CD14-positive monocyte (primary cell): ENCODE measurements at regions not wholly inside any gene's neighbourhood (a gene's known extent, or its start where the extent isn't known, plus 50 kb on each side); places are given as distances from the start of the nearest gene placed in this dataset.

Source experiments
- DNase-seq, 3 donors: peaks; one replicate each; pipeline ENCODE4 v3.0.0-alpha.2; 2011 to 2022
- H2AFZ ChIP-seq: 2 replicates; pipeline ENCODE4 v1.6.0; 2012; ENCODE audit warnings: mild to moderate bottlenecking, low read depth, low read length, inconsistent platforms; ENCODE audit not compliant: insufficient read depth, poor library complexity, severe bottlenecking
- H3K27ac ChIP-seq, 2 donors: 1 replicate in 1 of 2; 2 replicates in 1 of 2; pipeline ENCODE4 v1.5.1; 2012 to 2013; ENCODE audit warnings: low read length in 2 of 2, control low read depth in 1 of 2, inconsistent platforms in 1 of 2, low read depth in 1 of 2, mild to moderate bottlenecking in 1 of 2
- H3K27me3 ChIP-seq, 2 donors: one replicate each; pipeline versions ENCODE4 v1.6.0 to v1.6.1; 2011 to 2013; ENCODE audit warnings: low read length in 2 of 2; ENCODE audit not compliant: control insufficient read depth in 2 of 2, insufficient read depth in 2 of 2
- H3K36me3 ChIP-seq, 2 donors: replicated peaks in 1 of 2; 1 replicate in 1 of 2; 2 replicates in 1 of 2; pipeline versions ENCODE4 v1.5.1 to v1.6.1; 2012 to 2013; ENCODE audit warnings: low read length in 2 of 2, control low read depth in 1 of 2, inconsistent platforms in 1 of 2, mild to moderate bottlenecking in 1 of 2; ENCODE audit not compliant: insufficient read depth in 2 of 2, control insufficient read depth in 1 of 2
- H3K4me1 ChIP-seq, 2 donors: 1 replicate in 1 of 2; 2 replicates in 1 of 2; pipeline versions ENCODE4 v1.5.1 to v1.6.1; 2012 to 2013; ENCODE audit warnings: low read length in 2 of 2, control low read depth in 1 of 2, inconsistent platforms in 1 of 2, mild to moderate bottlenecking in 1 of 2, moderate library complexity in 1 of 2; ENCODE audit not compliant: insufficient read depth in 2 of 2, control insufficient read depth in 1 of 2
- H3K4me2 ChIP-seq: replicated peaks from 2 replicates; pipeline ENCODE3; 2012; ENCODE audit warnings: low read length, moderate library complexity, mild to moderate bottlenecking; ENCODE audit not compliant: poor library complexity, severe bottlenecking; ENCODE audit errors: extremely low read depth
- H3K4me3 ChIP-seq, 3 experiments: fragments of 200-600 bp in 1 of 3; sonication (generic) in 1 of 3; replicated peaks in 1 of 3; 1 replicate in 2 of 3; 2 replicates in 1 of 3; pipeline ENCODE4 v1.5.1; 2011 to 2013; ENCODE audit warnings: low read length in 3 of 3, mild to moderate bottlenecking in 3 of 3, control low read depth in 2 of 3, low read depth in 2 of 3, inconsistent platforms in 1 of 3, moderate library complexity in 1 of 3
- H3K79me2 ChIP-seq: 2 replicates; pipeline ENCODE4 v1.6.0; 2012; ENCODE audit warnings: mild to moderate bottlenecking, control low read depth, inconsistent platforms, low read length, moderate library complexity; ENCODE audit not compliant: insufficient read depth
- H3K9ac ChIP-seq: 2 replicates; pipeline ENCODE4 v1.6.0; 2017; ENCODE audit warnings: low read length, mild to moderate bottlenecking; ENCODE audit not compliant: insufficient read depth, poor library complexity, severe bottlenecking
- H3K9me3 ChIP-seq, 2 donors: replicated peaks in 1 of 2; 1 replicate in 1 of 2; 2 replicates in 1 of 2; pipeline versions ENCODE4 v1.5.1 to v1.6.1; 2012 to 2013; ENCODE audit warnings: low read length in 2 of 2, control low read depth in 1 of 2; ENCODE audit not compliant: control insufficient read depth in 1 of 2, insufficient read depth in 1 of 2
- H4K20me1 ChIP-seq: 2 replicates; pipeline ENCODE4 v1.6.0; 2012; ENCODE audit warnings: mild to moderate bottlenecking, low read length, control low read depth, moderate library complexity; ENCODE audit not compliant: insufficient read depth
- H3K27ac Mint-ChIP-seq, 7 donors: one replicate each; pipeline ENCODE4 v1.8.0; 2020; ENCODE audit warnings: mild to moderate bottlenecking in 7 of 7, mixed read lengths in 7 of 7, moderate library complexity in 6 of 7, inconsistent platforms in 2 of 7
- H3K27me3 Mint-ChIP-seq, 3 donors: one replicate each; pipeline ENCODE4 v1.8.0; 2021 to 2022; ENCODE audit warnings: low read depth in 3 of 3, mild to moderate bottlenecking in 3 of 3, mixed read lengths in 3 of 3, moderate library complexity in 3 of 3, inconsistent platforms in 1 of 3
- H3K36me3 Mint-ChIP-seq, 2 donors: one replicate each; pipeline ENCODE4 v1.8.0; 2020; ENCODE audit warnings: mixed read lengths in 2 of 2, inconsistent platforms in 1 of 2, mild to moderate bottlenecking in 1 of 2
- H3K4me1 Mint-ChIP-seq: one replicate; pipeline ENCODE4 v1.8.0; 2020; ENCODE audit warnings: mild to moderate bottlenecking, mixed read lengths
- H3K4me3 Mint-ChIP-seq, 2 donors: one replicate each; pipeline ENCODE4 v1.8.0; 2020; ENCODE audit warnings: mild to moderate bottlenecking in 2 of 2, mixed read lengths in 2 of 2, moderate library complexity in 1 of 2
- H3K9me3 Mint-ChIP-seq, 7 donors: one replicate each; pipeline ENCODE4 v1.8.0; 2020 to 2022; ENCODE audit warnings: mixed read lengths in 7 of 7, mild to moderate bottlenecking in 6 of 7, moderate library complexity in 6 of 7, inconsistent platforms in 2 of 7
- CTCF ChIP-seq: fragments of 200-600 bp; IDR thresholded peaks from one replicate; pipeline ENCODE4 v1.8.0; 2022; ENCODE audit warnings: antibody characterized with exemption, mild to moderate bottlenecking
- WGBS: methylation state at CpG from one replicate; pipeline ENCODE4 v1.1.5; 2013; ENCODE audit warnings: missing lambda C conversion rate; ENCODE audit not compliant: insufficient coverage; 5-methylcytosine and 5-hydroxymethylcytosine counted together
- intact Hi-C, 2 donors: fragments of 100-400 bp; cut with micrococcal nuclease; formaldehyde crosslinking; loops; one replicate each; pipeline versions ENCODE4 v1.15.0 to v1.15.1; 2023

DNA sequence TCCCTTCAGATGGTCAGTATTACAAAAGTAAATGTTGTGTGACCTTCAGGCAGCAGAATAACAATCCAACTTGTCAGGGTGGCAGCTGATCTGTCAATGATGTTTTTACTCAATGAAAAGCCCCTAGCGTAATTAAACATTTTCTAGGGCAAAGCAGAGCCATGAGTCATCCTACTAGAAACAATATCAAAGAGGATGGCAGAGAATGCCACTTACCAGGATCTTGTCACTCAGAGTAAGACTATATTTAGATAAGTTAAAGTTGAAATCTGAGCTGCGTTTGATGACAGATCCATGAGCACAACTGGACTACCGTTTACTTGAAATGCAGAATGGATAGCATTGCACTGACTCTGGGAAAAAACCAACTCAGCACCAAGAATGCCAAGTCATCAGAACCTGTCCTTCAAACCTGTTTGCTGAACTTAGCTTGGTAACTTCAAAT is 612.6 kb upstream of the ACVR2A start:
- Histone ChIP-seq H3K4me2 (no peak overlapping the region), H3K27me3 (no peaks in the 10 kb centered on the region), H3K4me3 (no peak overlapping the region), H3K9ac (no peak overlapping the region), H3K79me2 (no peaks in the 10 kb centered on the region), H3K9me3 (peaks cover 0 to 3% of the 10 kb centered on the region in 2 donors), H3K27ac (no peak overlapping the region), H2AFZ (no peak overlapping the region), H3K36me3 (no peaks in the 10 kb centered on the region), H4K20me1 (no peaks in the 10 kb centered on the region), H3K4me1 (no peaks in the 10 kb centered on the region)
- Mint-ChIP-seq H3K27ac (no peak overlapping the region), H3K27me3 (peaks cover 0 to 2% (median 0%) of the 10 kb centered on the region in 3 donors), H3K9me3 (peaks cover 0 to 5% (median 2%) of the 10 kb centered on the region in 7 donors), H3K4me3 (no peak overlapping the region), H3K36me3 (no peaks in the 10 kb centered on the region), H3K4me1 (no peaks in the 10 kb centered on the region)
- no peak for DNase-seq
- intact Hi-C loops, result no loop called here
- TF ChIP-seq CTCF, result no peak
- 100% methylated on average over 2 of the region's 3 CpGs for WGBS

- no peaks in the 10 kb centered on the region for H4K20me1 ChIP-seq
- WGBS, result no CpG with 5 or more reads among the region's 2 CpGs
Observed at GRCh38 chr2:147231607-147232006, 613.2 kb upstream of the ACVR2A start.

More at GRCh38 chr2:147231607-147232006, 613.2 kb upstream of the ACVR2A start:
- TF ChIP-seq CTCF, result no peak
- Histone ChIP-seq H2AFZ (no peak overlapping the region), H3K9me3 (peaks cover 0 to 3% of the 10 kb centered on the region in 2 donors), H3K27me3 (no peaks in the 10 kb centered on the region), H3K4me2 (no peak overlapping the region), H3K4me1 (no peaks in the 10 kb centered on the region), H3K36me3 (no peaks in the 10 kb centered on the region), H3K79me2 (no peaks in the 10 kb centered on the region), H3K27ac (no peak overlapping the region), H3K9ac (no peak overlapping the region), H3K4me3 (no peak overlapping the region)
- no peak overlapping the region for H3K4me3 Mint-ChIP-seq
- intact Hi-C loops, result no loop called here
- H3K27ac Mint-ChIP-seq, result no peak overlapping the region
- DNase-seq, result no peak
- H3K27me3 Mint-ChIP-seq, result peaks cover 0 to 2% (median 0%) of the 10 kb centered on the region in 3 donors
- H3K9me3 Mint-ChIP-seq, result peaks cover 0 to 5% (median 2%) of the 10 kb centered on the region in 7 donors
- no peaks in the 10 kb centered on the region for H3K4me1 Mint-ChIP-seq
- no peaks in the 10 kb centered on the region for H3K36me3 Mint-ChIP-seq
